ENCODE measurements at regions not wholly inside any gene's neighbourhood (a gene's known extent, or its start where the extent isn't known, plus 50 kb on each side); places are given as distances from the start of the nearest gene placed in this dataset.
"Not testable (repeated sequence)": the region's sequence is repeated elsewhere in the genome, so short reads cannot be mapped to it uniquely, and the experiment has no call there.

- no peak for TF ChIP-seq ZBTB21 (CRISPR knock-in tag; IDR thresholded peaks at IDR 0.05; ENCODE audit: borderline replicate concordance)
- TF ChIP-seq ZNF317 (CRISPR knock-in tag; IDR thresholded peaks at IDR 0.05; ENCODE audit: borderline replicate concordance, low read depth): no peak
- TF ChIP-seq TP53 (CRISPR knock-in tag; IDR thresholded peaks at IDR 0.05): no peak
These were observed 1348.0 kb downstream of the RAPGEF2 start (continued) for GRCh38 chr4:160450876-160451275.

- H3K36me3 Mint-ChIP-seq; H3K27ac Mint-ChIP-seq; H3K4me3 Mint-ChIP-seq; CTCF ChIA-PET; POLR2A ChIA-PET; H3K27me3 Mint-ChIP-seq (ENCODE audit: low read depth); DNase-seq (ENCODE audit: low spot score); H3K4me1 Mint-ChIP-seq; ATAC-seq: not testable (repeated sequence)
- peaks cover 46% of the 10 kb centered on the region for H3K9me3 Mint-ChIP-seq
These were observed 1379.1 kb downstream of the RAPGEF2 start for GRCh38 chr4:160481696-160482690.

- CTCF ChIA-PET: no interaction called here
- Mint-ChIP-seq H3K9me3 (peaks cover 63% of the 10 kb centered on the region), H3K4me1 (peaks cover 9% of the 10 kb centered on the region), H3K27ac (no peak overlapping the region), H3K27me3 (ENCODE audit: low read depth) (no peaks in the 10 kb centered on the region), H3K36me3 (peaks cover 12% of the 10 kb centered on the region), H3K4me3 (no peak overlapping the region)
- ATAC-seq: no peak
- no peak for DNase-seq (ENCODE audit: low spot score)
- no peak for TF ChIP-seq TEAD1 (CRISPR knock-in tag; IDR thresholded peaks at IDR 0.05)
- TF ChIP-seq, protein P1, sequence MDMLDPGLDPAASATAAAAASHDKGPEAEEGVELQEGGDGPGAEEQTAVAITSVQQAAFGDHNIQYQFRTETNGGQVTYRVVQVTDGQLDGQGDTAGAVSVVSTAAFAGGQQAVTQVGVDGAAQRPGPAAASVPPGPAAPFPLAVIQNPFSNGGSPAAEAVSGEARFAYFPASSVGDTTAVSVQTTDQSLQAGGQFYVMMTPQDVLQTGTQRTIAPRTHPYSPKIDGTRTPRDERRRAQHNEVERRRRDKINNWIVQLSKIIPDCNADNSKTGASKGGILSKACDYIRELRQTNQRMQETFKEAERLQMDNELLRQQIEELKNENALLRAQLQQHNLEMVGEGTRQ (CRISPR knock-in tag; IDR thresholded peaks at IDR 0.05): no peak
- no peak for TF ChIP-seq ERG (CRISPR knock-in tag; IDR thresholded peaks at IDR 0.05)
- no peak for TF ChIP-seq ZNF425 (CRISPR knock-in tag; conservative IDR thresholded peaks at IDR 0.05)
- TF ChIP-seq ZNF219 (CRISPR knock-in tag; IDR thresholded peaks at IDR 0.05; ENCODE audit: borderline replicate concordance): no peak
- no peak for TF ChIP-seq ATF3 (CRISPR knock-in tag; conservative IDR thresholded peaks at IDR 0.05)
- TF ChIP-seq, protein P2, sequence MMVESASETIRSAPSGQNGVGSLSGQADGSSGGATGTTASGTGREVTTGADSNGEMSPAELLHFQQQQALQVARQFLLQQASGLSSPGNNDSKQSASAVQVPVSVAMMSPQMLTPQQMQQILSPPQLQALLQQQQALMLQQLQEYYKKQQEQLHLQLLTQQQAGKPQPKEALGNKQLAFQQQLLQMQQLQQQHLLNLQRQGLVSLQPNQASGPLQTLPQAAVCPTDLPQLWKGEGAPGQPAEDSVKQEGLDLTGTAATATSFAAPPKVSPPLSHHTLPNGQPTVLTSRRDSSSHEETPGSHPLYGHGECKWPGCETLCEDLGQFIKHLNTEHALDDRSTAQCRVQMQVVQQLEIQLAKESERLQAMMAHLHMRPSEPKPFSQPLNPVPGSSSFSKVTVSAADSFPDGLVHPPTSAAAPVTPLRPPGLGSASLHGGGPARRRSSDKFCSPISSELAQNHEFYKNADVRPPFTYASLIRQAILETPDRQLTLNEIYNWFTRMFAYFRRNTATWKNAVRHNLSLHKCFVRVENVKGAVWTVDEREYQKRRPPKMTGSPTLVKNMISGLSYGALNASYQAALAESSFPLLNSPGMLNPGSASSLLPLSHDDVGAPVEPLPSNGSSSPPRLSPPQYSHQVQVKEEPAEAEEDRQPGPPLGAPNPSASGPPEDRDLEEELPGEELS (CRISPR knock-in tag; IDR thresholded peaks at IDR 0.05): no peak
- TF ChIP-seq TCF7 (CRISPR knock-in tag; IDR thresholded peaks at IDR 0.05; ENCODE audit: low read depth): no peak
- no peak for TF ChIP-seq TP53 (CRISPR knock-in tag; IDR thresholded peaks at IDR 0.05)
- TF ChIP-seq, protein P3, sequence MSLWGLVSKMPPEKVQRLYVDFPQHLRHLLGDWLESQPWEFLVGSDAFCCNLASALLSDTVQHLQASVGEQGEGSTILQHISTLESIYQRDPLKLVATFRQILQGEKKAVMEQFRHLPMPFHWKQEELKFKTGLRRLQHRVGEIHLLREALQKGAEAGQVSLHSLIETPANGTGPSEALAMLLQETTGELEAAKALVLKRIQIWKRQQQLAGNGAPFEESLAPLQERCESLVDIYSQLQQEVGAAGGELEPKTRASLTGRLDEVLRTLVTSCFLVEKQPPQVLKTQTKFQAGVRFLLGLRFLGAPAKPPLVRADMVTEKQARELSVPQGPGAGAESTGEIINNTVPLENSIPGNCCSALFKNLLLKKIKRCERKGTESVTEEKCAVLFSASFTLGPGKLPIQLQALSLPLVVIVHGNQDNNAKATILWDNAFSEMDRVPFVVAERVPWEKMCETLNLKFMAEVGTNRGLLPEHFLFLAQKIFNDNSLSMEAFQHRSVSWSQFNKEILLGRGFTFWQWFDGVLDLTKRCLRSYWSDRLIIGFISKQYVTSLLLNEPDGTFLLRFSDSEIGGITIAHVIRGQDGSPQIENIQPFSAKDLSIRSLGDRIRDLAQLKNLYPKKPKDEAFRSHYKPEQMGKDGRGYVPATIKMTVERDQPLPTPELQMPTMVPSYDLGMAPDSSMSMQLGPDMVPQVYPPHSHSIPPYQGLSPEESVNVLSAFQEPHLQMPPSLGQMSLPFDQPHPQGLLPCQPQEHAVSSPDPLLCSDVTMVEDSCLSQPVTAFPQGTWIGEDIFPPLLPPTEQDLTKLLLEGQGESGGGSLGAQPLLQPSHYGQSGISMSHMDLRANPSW (CRISPR knock-in tag; conservative IDR thresholded peaks at IDR 0.05; ENCODE audit: low read depth): no peak
- POLR2A ChIA-PET: no interaction called here
These were observed 1382.3 kb downstream of the RAPGEF2 start for GRCh38 chr4:160485071-160485687.

Measured in WTC11 (cell line).